ENCODE measurements at regions not wholly inside any gene's neighbourhood (a gene's known extent, or its start where the extent isn't known, plus 50 kb on each side); places are given as distances from the start of the nearest gene placed in this dataset.

DNA sequence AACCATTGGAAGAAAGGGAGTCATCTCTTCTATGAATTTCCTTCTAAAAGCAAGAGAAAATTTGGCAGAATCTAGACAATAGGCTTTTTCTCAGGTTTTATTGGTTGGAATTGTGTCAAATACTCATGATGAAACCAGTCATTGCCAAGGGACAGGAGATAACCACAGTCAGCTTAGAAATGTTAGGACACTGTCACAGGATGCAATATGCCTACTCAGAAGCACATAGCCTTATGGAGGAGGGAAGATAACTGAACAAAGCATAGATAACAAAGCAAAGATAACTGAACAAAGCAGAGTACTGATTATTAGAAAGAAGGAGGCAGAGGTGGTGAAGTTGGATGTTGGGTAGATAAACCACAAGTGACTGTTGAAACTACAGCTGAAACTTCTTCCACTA is 303.5 kb upstream of the PDGFD start:
- no peaks in the 10 kb centered on the region for H3K27me3 ChIP-seq (ENCODE audit: control insufficient read depth in 2 of 2, insufficient read depth in 2 of 2, low read length in 2 of 2)
- H3K79me2 ChIP-seq (ENCODE audit: insufficient read depth, low read length) = no peaks in the 10 kb centered on the region
- H3K9ac ChIP-seq (ENCODE audit: insufficient read depth, low read length, poor library complexity, severe bottlenecking) = no peak overlapping the region
- Mint-ChIP-seq H3K4me3 (no peak overlapping the region), H3K27ac (no peak overlapping the region), H3K36me3 (no peaks in the 10 kb centered on the region), H3K27me3 (ENCODE audit: low read depth in 3 of 3) (peaks cover 0 to 4% (median 0%) of the 10 kb centered on the region in 3 donors), H3K9me3 (no peaks in the 10 kb centered on the region), H3K4me1 (no peaks in the 10 kb centered on the region)
- H3K27ac ChIP-seq (ENCODE audit: low read depth in 1 of 2, low read length in 2 of 2) = no peak overlapping the region
- no peak overlapping the region for H3K4me2 ChIP-seq (replicated peaks; ENCODE audit: extremely low read depth, low read length, poor library complexity, severe bottlenecking)
- no peaks in the 10 kb centered on the region for H4K20me1 ChIP-seq (ENCODE audit: insufficient read depth, low read length)
- no peak overlapping the region for H3K4me3 ChIP-seq (replicated peaks in 1 of 3; ENCODE audit: low read depth in 2 of 3, low read length in 3 of 3)
- H3K36me3 ChIP-seq (replicated peaks in 1 of 2; ENCODE audit: control insufficient read depth in 1 of 2, insufficient read depth in 2 of 2, low read length in 2 of 2) = no peaks in the 10 kb centered on the region
- DNase-seq = no peak
- no peaks in the 10 kb centered on the region for H3K9me3 ChIP-seq (replicated peaks in 1 of 2; ENCODE audit: control insufficient read depth in 1 of 2, insufficient read depth in 1 of 2, low read length in 2 of 2)
- H2AFZ ChIP-seq (ENCODE audit: insufficient read depth, low read depth, low read length, poor library complexity, severe bottlenecking) = no peak overlapping the region
- no peaks in the 10 kb centered on the region for H3K4me1 ChIP-seq (ENCODE audit: control insufficient read depth in 1 of 2, insufficient read depth in 2 of 2, low read length in 2 of 2)
- TF ChIP-seq, protein P1, sequence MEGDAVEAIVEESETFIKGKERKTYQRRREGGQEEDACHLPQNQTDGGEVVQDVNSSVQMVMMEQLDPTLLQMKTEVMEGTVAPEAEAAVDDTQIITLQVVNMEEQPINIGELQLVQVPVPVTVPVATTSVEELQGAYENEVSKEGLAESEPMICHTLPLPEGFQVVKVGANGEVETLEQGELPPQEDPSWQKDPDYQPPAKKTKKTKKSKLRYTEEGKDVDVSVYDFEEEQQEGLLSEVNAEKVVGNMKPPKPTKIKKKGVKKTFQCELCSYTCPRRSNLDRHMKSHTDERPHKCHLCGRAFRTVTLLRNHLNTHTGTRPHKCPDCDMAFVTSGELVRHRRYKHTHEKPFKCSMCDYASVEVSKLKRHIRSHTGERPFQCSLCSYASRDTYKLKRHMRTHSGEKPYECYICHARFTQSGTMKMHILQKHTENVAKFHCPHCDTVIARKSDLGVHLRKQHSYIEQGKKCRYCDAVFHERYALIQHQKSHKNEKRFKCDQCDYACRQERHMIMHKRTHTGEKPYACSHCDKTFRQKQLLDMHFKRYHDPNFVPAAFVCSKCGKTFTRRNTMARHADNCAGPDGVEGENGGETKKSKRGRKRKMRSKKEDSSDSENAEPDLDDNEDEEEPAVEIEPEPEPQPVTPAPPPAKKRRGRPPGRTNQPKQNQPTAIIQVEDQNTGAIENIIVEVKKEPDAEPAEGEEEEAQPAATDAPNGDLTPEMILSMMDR (IDR thresholded peaks at IDR 0.05) = no peak
- intact Hi-C loops (cut with micrococcal nuclease) = no loop called here

DNA sequence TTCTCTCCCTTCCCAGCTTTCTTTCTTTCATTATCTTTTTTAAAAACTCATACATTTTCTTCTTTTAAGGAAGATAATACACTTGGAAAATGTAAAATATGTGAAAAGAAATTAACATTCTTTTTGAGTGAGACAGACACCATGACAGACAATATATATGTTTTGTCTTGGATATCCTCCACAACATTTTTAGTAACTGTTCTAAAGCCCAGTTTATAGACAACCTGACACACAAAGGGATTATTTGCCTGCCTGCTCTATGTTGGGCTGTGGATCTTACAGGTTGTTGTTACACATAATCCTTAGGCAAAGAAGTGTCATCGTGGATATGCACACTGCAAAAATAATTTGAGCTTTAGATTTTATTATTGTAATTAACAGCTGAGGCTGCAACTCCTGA is 301.4 kb upstream of the PDGFD start:
- H3K4me1 ChIP-seq (ENCODE audit: control insufficient read depth in 1 of 2, insufficient read depth in 2 of 2, low read length in 2 of 2) = no peaks in the 10 kb centered on the region
- H3K36me3 Mint-ChIP-seq = no peaks in the 10 kb centered on the region
- no peaks in the 10 kb centered on the region for H3K9me3 Mint-ChIP-seq
- H3K36me3 ChIP-seq (replicated peaks in 1 of 2; ENCODE audit: control insufficient read depth in 1 of 2, insufficient read depth in 2 of 2, low read length in 2 of 2) = no peaks in the 10 kb centered on the region
- H3K9me3 ChIP-seq (replicated peaks in 1 of 2; ENCODE audit: control insufficient read depth in 1 of 2, insufficient read depth in 1 of 2, low read length in 2 of 2) = no peaks in the 10 kb centered on the region
- no peaks in the 10 kb centered on the region for H4K20me1 ChIP-seq (ENCODE audit: insufficient read depth, low read length)
- no peak for DNase-seq
- TF ChIP-seq, protein P1 (IDR thresholded peaks at IDR 0.05) = no peak
- no peaks in the 10 kb centered on the region for H3K27me3 ChIP-seq (ENCODE audit: control insufficient read depth in 2 of 2, insufficient read depth in 2 of 2, low read length in 2 of 2)
- H3K9ac ChIP-seq (ENCODE audit: insufficient read depth, low read length, poor library complexity, severe bottlenecking) = no peak overlapping the region
- no peak overlapping the region for H3K27ac Mint-ChIP-seq
- H3K4me1 Mint-ChIP-seq = no peaks in the 10 kb centered on the region
- no peak overlapping the region for H3K4me2 ChIP-seq (replicated peaks; ENCODE audit: extremely low read depth, low read length, poor library complexity, severe bottlenecking)
- H3K27ac ChIP-seq (ENCODE audit: low read depth in 1 of 2, low read length in 2 of 2) = no peak overlapping the region
- H3K4me3 Mint-ChIP-seq = no peak overlapping the region
- no peak overlapping the region for H2AFZ ChIP-seq (ENCODE audit: insufficient read depth, low read depth, low read length, poor library complexity, severe bottlenecking)
- WGBS (ENCODE audit: insufficient coverage) = no CpG with 5 or more reads among the region's 1 CpG
- H3K79me2 ChIP-seq (ENCODE audit: insufficient read depth, low read length) = no peaks in the 10 kb centered on the region
- intact Hi-C loops (cut with micrococcal nuclease) = no loop called here
- no peaks in the 10 kb centered on the region for H3K27me3 Mint-ChIP-seq (ENCODE audit: low read depth in 3 of 3)
- H3K4me3 ChIP-seq (replicated peaks in 1 of 3; ENCODE audit: low read depth in 2 of 3, low read length in 3 of 3) = no peak overlapping the region

Data from CD14-positive monocyte (primary cell).